IPS-18c (cell line): ENCODE measurements at regions not wholly inside any gene's neighbourhood (a gene's known extent, or its start where the extent isn't known, plus 50 kb on each side); places are given as distances from the start of the nearest gene placed in this dataset.
"Not testable (repeated sequence)": the region's sequence is repeated elsewhere in the genome, so short reads cannot be mapped to it uniquely, and the experiment has no call there.

Source experiments
- H3K4me3 ChIP-seq: 2 replicates; pipeline ENCODE4 v1.7.0; 2013; ENCODE audit warnings: low read depth, mild to moderate bottlenecking, low read length, moderate library complexity; ENCODE audit not compliant: insufficient read depth
- H3K9me3 ChIP-seq: one replicate; pipeline ENCODE4 v1.6.1; 2013; ENCODE audit warnings: mild to moderate bottlenecking, low read length, moderate library complexity; ENCODE audit not compliant: control insufficient read depth, insufficient read depth

DNA sequence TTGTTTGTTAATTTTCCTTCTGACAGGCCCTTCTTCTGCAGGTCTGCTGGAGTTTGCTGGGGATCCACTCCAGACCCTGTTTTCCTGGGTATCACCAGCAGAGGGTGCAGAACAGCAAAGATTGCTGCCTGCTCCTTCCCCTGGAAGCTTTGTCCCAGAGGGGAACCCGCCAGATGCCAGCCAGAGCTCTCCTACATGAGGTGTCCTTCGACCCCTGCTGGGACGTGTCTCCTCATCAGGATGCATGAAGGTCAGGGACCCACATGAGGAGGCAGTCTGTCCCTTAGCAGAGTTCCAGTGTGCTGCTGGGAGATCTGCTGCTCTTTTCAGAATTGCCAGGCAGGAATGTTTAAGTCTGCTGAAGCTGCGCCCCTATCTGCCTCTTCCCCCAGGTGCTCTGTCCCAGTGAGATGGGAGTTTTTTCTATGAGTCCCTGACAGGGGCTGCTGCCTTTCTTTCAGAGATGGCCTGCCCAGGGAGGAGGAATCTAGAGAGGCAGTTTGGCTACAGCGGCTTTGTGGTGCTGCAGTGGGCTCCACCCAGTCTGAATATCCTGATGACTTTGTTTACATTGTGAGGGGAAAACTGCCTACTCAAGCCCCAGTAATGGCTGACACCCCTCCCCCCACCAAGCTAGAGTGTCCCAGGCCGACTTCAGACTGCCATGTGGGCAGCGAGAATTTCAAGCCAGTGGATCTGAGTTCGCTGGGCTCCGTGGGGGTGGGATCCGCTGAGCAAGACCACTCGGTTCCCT is 772.0 kb upstream of the FAM174A start:
- no peak overlapping the region for H3K4me3 ChIP-seq
- H3K9me3 ChIP-seq: no peaks in the 10 kb centered on the region

GRCh38 chr5:99747342-99747741 is 787.8 kb upstream of the FAM174A start:
- H3K9me3 ChIP-seq: no peaks in the 10 kb centered on the region
- H3K4me3 ChIP-seq: no peak overlapping the region

GRCh38 chr5:99733146-99733545 is 802.0 kb upstream of the FAM174A start:
- H3K4me3 ChIP-seq, H3K9me3 ChIP-seq: not testable (repeated sequence)

- not testable (repeated sequence) for H3K9me3 ChIP-seq, H3K4me3 ChIP-seq
Measured at GRCh38 chr5:99730653-99731052, 801.8 kb upstream of the CHD1 start.

- Histone ChIP-seq H3K4me3 (no peak overlapping the region), H3K9me3 (no peaks in the 10 kb centered on the region)
Measured at GRCh38 chr5:99724732-99725290, 796.0 kb upstream of the CHD1 start.

- H3K4me3 ChIP-seq: no peak overlapping the region
- H3K9me3 ChIP-seq: no peaks in the 10 kb centered on the region
Measured at GRCh38 chr5:99721506-99721905, 792.7 kb upstream of the CHD1 start.

GRCh38 chr5:99715921-99716320 is 787.1 kb upstream of the CHD1 start:
- no peak overlapping the region for H3K4me3 ChIP-seq
- no peaks in the 10 kb centered on the region for H3K9me3 ChIP-seq

DNA sequence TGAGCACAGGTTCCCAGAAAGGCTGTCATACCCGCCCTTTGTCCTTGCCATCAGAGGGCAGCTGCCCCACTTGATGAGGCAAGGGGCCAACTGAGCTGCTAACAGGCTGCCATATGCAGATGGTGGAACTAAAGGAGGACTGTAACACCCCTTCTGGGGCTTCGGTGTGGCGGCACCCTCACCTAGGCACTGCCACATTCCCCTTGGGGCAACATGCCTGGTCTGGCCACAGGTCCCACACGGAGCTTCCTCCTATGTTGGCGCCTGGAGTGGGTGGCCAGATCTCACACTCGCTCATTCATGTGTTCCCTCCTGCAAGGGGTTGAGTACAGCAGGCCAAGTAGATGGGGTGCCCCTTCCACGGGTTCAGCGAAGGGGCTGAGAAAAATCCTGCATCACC is 777.4 kb upstream of the CHD1 start:
- no peak overlapping the region for H3K4me3 ChIP-seq
- H3K9me3 ChIP-seq: no peaks in the 10 kb centered on the region

GRCh38 chr5:99702565-99702964 is 773.8 kb upstream of the CHD1 start:
- Histone ChIP-seq H3K9me3 (no peaks in the 10 kb centered on the region), H3K4me3 (no peak overlapping the region)

GRCh38 chr5:99694884-99695283 is 766.1 kb upstream of the CHD1 start:
- H3K9me3 ChIP-seq: no peaks in the 10 kb centered on the region
- no peak overlapping the region for H3K4me3 ChIP-seq

GRCh38 chr5:99686538-99686937 is 757.7 kb upstream of the CHD1 start:
- Histone ChIP-seq H3K4me3 (no peak overlapping the region), H3K9me3 (no peaks in the 10 kb centered on the region)

DNA sequence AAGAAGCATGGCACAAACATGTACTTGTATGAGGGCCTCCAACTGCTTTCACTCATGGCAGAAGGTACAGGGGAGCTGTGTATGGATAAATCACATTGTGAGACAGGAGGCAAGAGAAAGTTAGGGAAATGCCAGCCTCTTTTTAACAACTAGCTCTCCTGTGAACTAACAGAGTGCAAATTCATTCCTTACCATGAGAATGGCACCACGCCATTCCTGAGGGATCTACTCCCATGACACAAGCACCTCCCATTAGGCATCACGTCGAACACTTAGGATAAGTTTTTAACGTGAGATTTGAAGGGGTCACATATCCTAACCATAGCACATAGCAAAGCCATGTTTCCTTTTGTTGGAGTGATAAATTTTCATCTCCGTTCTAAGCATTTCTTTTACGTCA is 747.2 kb upstream of the CHD1 start:
- Histone ChIP-seq H3K9me3 (no peaks in the 10 kb centered on the region), H3K4me3 (no peak overlapping the region)

- Histone ChIP-seq H3K4me3 (no peak overlapping the region), H3K9me3 (no peaks in the 10 kb centered on the region)
Measured at GRCh38 chr5:99674101-99674500, 745.3 kb upstream of the CHD1 start.

DNA sequence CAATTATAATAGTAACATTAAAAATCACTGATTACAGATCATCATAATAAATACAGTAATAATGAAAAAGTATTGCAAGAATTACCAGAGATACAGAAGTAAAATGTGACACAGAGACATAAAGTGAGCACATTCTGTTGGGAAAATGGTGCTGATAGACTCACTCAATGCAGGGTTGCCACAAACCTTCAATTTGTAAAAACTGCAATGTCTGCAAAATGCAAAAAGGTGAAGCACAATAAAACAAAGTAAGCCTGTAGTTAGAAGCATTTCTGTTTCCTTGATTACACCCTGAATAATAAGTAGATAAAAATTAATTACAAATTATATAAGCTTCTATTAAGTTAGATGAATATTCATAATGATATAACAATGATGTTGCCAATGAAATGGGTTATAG is 736.2 kb upstream of the CHD1 start:
- Histone ChIP-seq H3K4me3 (no peak overlapping the region), H3K9me3 (no peaks in the 10 kb centered on the region)

- no peaks in the 10 kb centered on the region for H3K9me3 ChIP-seq
- H3K4me3 ChIP-seq: no peak overlapping the region
Measured at GRCh38 chr5:99651298-99651697, 722.5 kb upstream of the CHD1 start.

GRCh38 chr5:99646011-99646647 is 717.3 kb upstream of the CHD1 start:
- H3K4me3 ChIP-seq: no peak overlapping the region
- H3K9me3 ChIP-seq: no peaks in the 10 kb centered on the region

- no peaks in the 10 kb centered on the region for H3K9me3 ChIP-seq
- H3K4me3 ChIP-seq: no peak overlapping the region
Measured at GRCh38 chr5:99644822-99645221, 716.0 kb upstream of the CHD1 start.

GRCh38 chr5:99640646-99641045 is 711.8 kb upstream of the CHD1 start:
- no peaks in the 10 kb centered on the region for H3K9me3 ChIP-seq
- H3K4me3 ChIP-seq: no peak overlapping the region
